ENCODE measurements at regions not wholly inside any gene's neighbourhood (a gene's known extent, or its start where the extent isn't known, plus 50 kb on each side); places are given as distances from the start of the nearest gene placed in this dataset.

- TF ChIP-seq CTCF (IDR thresholded peaks at IDR 0.05; ENCODE audit: low read length), result no peak
- TF ChIP-seq EZH2 (optimal IDR thresholded peaks at IDR 0.05; ENCODE audit: low read depth, low read length), result no peak
- no peak for TF ChIP-seq EZH2phosphoT487 (IDR thresholded peaks at IDR 0.05; ENCODE audit: low read length)
These were observed 168.9 kb downstream of the MIAT start for GRCh38 chr22:26825960-26826935.

Measured in MM.1S (cell line).